ENCODE measurements at regions not wholly inside any gene's neighbourhood (a gene's known extent, or its start where the extent isn't known, plus 50 kb on each side); places are given as distances from the start of the nearest gene placed in this dataset.

GRCh38 chr3:159127021-159127392, 325.2 kb downstream of the MFSD1 start:
- TF ChIP-seq, protein P1, sequence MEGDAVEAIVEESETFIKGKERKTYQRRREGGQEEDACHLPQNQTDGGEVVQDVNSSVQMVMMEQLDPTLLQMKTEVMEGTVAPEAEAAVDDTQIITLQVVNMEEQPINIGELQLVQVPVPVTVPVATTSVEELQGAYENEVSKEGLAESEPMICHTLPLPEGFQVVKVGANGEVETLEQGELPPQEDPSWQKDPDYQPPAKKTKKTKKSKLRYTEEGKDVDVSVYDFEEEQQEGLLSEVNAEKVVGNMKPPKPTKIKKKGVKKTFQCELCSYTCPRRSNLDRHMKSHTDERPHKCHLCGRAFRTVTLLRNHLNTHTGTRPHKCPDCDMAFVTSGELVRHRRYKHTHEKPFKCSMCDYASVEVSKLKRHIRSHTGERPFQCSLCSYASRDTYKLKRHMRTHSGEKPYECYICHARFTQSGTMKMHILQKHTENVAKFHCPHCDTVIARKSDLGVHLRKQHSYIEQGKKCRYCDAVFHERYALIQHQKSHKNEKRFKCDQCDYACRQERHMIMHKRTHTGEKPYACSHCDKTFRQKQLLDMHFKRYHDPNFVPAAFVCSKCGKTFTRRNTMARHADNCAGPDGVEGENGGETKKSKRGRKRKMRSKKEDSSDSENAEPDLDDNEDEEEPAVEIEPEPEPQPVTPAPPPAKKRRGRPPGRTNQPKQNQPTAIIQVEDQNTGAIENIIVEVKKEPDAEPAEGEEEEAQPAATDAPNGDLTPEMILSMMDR (IDR thresholded peaks at IDR 0.05; ENCODE audit: insufficient read depth, low read depth, low read length, missing control alignments): no peak
- no peak overlapping the region for H3K4me3 ChIP-seq (ENCODE audit: low read length)
- DNase-seq (ENCODE audit: low read depth): no peak

GRCh38 chr3:159128628-159129027, 326.8 kb downstream of the MFSD1 start:
- TF ChIP-seq, protein P1 (IDR thresholded peaks at IDR 0.05; ENCODE audit: insufficient read depth, low read depth, low read length, missing control alignments): no peak

DNA sequence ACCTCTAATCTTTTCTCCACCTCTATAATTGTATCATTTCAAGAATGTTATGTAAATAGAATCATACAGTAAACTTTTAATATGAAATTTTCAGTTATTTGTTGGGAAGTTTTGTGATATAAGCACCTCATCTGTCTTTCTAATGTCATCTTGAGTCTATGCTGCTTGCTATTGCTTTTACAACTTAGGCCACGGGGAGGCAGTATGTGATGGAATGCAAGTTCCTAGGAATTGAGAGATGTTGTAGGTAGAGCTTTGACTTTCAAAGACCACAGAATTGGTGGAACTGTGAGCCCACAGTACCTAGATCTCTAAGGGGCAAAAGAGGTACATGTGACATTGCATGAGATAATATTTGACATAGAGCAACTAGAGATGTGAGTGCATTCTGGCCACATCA, 328.3 kb downstream of the MFSD1 start:
- TF ChIP-seq, protein P1 (IDR thresholded peaks at IDR 0.05; ENCODE audit: insufficient read depth, low read depth, low read length, missing control alignments): peak; percentile 26
- peak; percentile 25 for DNase-seq (ENCODE audit: low read depth)
- H3K4me3 ChIP-seq (ENCODE audit: low read length): no peak overlapping the region

More at GRCh38 chr3:159128628-159129027, 326.8 kb downstream of the MFSD1 start:
- DNase-seq (ENCODE audit: low read depth): peak; percentile 74
- no peak overlapping the region for H3K4me3 ChIP-seq (ENCODE audit: low read length)

DNA sequence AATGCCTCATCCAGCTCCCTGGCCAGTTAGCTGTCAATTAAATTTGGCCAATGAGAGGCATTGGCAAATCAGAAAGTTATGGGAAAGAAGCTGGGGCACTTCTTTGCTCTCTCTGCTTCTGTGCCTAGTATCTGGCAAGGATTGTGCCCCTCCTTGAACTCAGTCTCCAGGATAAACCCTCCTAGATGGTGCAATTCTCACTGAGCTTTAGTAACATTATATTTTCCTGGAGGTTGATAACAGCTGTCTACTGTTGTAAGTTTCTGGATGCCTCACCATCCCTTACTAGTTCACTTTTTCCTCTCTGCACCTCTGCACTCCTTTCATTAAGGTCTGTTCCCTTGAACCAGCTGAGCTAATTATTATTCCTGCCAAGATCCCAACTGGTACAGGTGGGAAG, 329.5 kb downstream of the MFSD1 start:
- no peak for DNase-seq (ENCODE audit: low read depth)
- H3K4me3 ChIP-seq (ENCODE audit: low read length): no peak overlapping the region
- TF ChIP-seq, protein P1 (IDR thresholded peaks at IDR 0.05; ENCODE audit: insufficient read depth, low read depth, low read length, missing control alignments): no peak

GRCh38 chr3:159137949-159138348, 336.1 kb downstream of the MFSD1 start:
- TF ChIP-seq, protein P1 (IDR thresholded peaks at IDR 0.05; ENCODE audit: insufficient read depth, low read depth, low read length, missing control alignments): no peak
- H3K4me3 ChIP-seq (ENCODE audit: low read length): no peak overlapping the region
- DNase-seq (ENCODE audit: low read depth): peak; percentile 49

GRCh38 chr3:159139326-159139725, 337.5 kb downstream of the MFSD1 start:
- DNase-seq (ENCODE audit: low read depth): no peak
- TF ChIP-seq, protein P1 (IDR thresholded peaks at IDR 0.05; ENCODE audit: insufficient read depth, low read depth, low read length, missing control alignments): no peak
- H3K4me3 ChIP-seq (ENCODE audit: low read length): no peak overlapping the region

- TF ChIP-seq, protein P1 (IDR thresholded peaks at IDR 0.05; ENCODE audit: insufficient read depth, low read depth, low read length, missing control alignments): no peak
- DNase-seq (ENCODE audit: low read depth): no peak
- no peak overlapping the region for H3K4me3 ChIP-seq (ENCODE audit: low read length)
Observed at GRCh38 chr3:159144472-159144871, 342.6 kb downstream of the MFSD1 start.
